PFSK-1 (cell line): ENCODE measurements at regions not wholly inside any gene's neighbourhood (a gene's known extent, or its start where the extent isn't known, plus 50 kb on each side); places are given as distances from the start of the nearest gene placed in this dataset.

Experiments used
- FOXP2 ChIP-seq: optimal IDR thresholded peaks from 2 replicates; pipeline ENCODE3; 2011; ENCODE audit warnings: borderline replicate concordance, control low read depth, inconsistent platforms; ENCODE audit not compliant: insufficient read depth; ENCODE audit errors: extremely low read length, extremely low read depth
- POLR2AphosphoS5 ChIP-seq: IDR thresholded peaks from 2 replicates; pipeline ENCODE4 v1.6.1; 2012; ENCODE audit warnings: low read depth, mild to moderate bottlenecking, control low read depth, low read length, moderate library complexity
- SIN3A ChIP-seq: IDR thresholded peaks from 2 replicates; pipeline ENCODE4 v1.6.1; 2012; ENCODE audit warnings: mild to moderate bottlenecking, low read length, moderate library complexity, borderline replicate concordance; ENCODE audit not compliant: insufficient read depth
- TAF1 ChIP-seq: IDR thresholded peaks from 2 replicates; pipeline ENCODE4 v1.6.1; 2012; ENCODE audit warnings: low read length, control low read depth, borderline replicate concordance; ENCODE audit not compliant: insufficient read depth
- TF ChIP-seq, protein P1 (sequence below), 2 experiments: IDR thresholded peaks; 2 replicates each; pipeline versions ENCODE4 v1.6.1 to v1.8.0; 2011 to 2012; ENCODE audit warnings: low read depth in 2 of 2, low read length in 2 of 2, control low read depth in 1 of 2, inconsistent platforms in 1 of 2, mild to moderate bottlenecking in 1 of 2, moderate library complexity in 1 of 2; ENCODE audit not compliant: insufficient read depth in 1 of 2

DNA sequence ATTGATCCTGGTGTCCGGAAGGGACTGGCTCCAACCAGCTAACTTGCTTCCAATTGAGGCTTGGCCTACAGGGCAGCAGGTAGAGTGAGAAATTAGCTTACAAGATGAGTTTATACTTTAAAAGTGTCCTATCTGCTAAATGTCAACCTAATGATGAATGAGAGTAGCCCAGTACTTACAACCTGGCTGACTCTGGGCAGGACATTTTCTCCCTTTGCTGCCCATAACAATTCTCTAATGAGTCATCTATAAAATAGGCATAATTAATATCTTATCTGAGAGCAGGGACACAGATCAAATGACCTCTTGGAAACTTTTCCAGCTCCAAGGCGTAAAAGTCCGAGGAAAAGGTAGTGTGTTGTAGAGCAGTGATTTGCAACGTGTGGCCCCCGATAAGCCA lies 398.4 kb upstream of the BOD1L1 start:
- TF ChIP-seq, protein P1, sequence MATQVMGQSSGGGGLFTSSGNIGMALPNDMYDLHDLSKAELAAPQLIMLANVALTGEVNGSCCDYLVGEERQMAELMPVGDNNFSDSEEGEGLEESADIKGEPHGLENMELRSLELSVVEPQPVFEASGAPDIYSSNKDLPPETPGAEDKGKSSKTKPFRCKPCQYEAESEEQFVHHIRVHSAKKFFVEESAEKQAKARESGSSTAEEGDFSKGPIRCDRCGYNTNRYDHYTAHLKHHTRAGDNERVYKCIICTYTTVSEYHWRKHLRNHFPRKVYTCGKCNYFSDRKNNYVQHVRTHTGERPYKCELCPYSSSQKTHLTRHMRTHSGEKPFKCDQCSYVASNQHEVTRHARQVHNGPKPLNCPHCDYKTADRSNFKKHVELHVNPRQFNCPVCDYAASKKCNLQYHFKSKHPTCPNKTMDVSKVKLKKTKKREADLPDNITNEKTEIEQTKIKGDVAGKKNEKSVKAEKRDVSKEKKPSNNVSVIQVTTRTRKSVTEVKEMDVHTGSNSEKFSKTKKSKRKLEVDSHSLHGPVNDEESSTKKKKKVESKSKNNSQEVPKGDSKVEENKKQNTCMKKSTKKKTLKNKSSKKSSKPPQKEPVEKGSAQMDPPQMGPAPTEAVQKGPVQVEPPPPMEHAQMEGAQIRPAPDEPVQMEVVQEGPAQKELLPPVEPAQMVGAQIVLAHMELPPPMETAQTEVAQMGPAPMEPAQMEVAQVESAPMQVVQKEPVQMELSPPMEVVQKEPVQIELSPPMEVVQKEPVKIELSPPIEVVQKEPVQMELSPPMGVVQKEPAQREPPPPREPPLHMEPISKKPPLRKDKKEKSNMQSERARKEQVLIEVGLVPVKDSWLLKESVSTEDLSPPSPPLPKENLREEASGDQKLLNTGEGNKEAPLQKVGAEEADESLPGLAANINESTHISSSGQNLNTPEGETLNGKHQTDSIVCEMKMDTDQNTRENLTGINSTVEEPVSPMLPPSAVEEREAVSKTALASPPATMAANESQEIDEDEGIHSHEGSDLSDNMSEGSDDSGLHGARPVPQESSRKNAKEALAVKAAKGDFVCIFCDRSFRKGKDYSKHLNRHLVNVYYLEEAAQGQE (IDR thresholded peaks at IDR 0.05; ENCODE audit: insufficient read depth in 1 of 2, low read depth in 2 of 2, low read length in 2 of 2), result no peak
- TF ChIP-seq TAF1 (no peak), FOXP2 (no peak), POLR2AphosphoS5 (no peak), SIN3A (no peak)

GRCh38 chr4:14028862-14029261 lies 401.3 kb upstream of the BOD1L1 start:
- no peak for TF ChIP-seq POLR2AphosphoS5
- no peak for TF ChIP-seq SIN3A
- no peak for TF ChIP-seq FOXP2

GRCh38 chr4:14035076-14035475 lies 407.6 kb upstream of the BOD1L1 start:
- TF ChIP-seq SIN3A (no peak), TAF1 (no peak), POLR2AphosphoS5 (no peak), FOXP2 (no peak)
- TF ChIP-seq, protein P1 (IDR thresholded peaks at IDR 0.05; ENCODE audit: insufficient read depth in 1 of 2, low read depth in 2 of 2, low read length in 2 of 2), result no peak

GRCh38 chr4:14043203-14043602 lies 415.7 kb upstream of the BOD1L1 start:
- no peak for TF ChIP-seq POLR2AphosphoS5
- TF ChIP-seq FOXP2, result no peak
- TF ChIP-seq, protein P1 (IDR thresholded peaks at IDR 0.05; ENCODE audit: insufficient read depth in 1 of 2, low read depth in 2 of 2, low read length in 2 of 2), result no peak
- no peak for TF ChIP-seq SIN3A
- no peak for TF ChIP-seq TAF1

DNA sequence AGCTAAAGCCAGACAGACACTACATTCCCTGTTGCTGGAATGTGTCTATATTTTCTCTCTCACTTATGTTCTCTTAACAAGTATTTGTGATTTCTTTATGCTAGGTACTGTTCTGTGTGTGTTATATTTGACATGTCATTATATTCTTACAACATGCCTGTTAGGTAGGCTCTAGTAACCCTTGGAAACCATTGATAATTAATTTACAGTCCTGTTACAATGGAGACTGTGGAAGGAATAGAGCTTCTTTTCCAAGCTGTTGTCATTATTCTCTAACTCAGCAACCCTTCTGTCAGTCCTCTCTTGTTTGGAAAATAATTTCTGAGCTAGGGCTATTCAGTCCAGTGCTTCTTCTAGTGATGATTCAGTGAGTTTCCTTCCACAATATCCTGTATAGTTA lies 419.1 kb upstream of the BOD1L1 start:
- TF ChIP-seq, protein P1 (IDR thresholded peaks at IDR 0.05; ENCODE audit: insufficient read depth in 1 of 2, low read depth in 2 of 2, low read length in 2 of 2), result no peak
- TF ChIP-seq FOXP2 (no peak), SIN3A (no peak), TAF1 (no peak), POLR2AphosphoS5 (no peak)

DNA sequence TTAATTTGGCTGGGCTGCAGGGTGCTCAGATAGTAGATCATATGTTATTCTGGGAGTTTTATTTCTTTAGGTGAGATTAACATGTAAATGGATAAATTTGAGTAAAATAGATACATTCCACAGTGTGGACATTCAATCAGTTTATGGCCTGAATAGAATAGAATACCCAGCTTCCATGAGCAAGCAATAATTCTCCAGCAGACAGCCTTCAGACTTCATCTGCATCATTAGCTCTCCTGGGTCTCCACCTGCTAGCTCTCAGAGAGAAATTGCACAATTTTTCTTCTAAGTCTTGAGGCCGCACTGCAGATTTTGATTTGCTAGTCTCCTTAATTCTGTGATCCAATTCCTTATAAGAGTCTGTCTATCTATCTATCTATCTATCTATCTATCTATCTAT lies 420.3 kb upstream of the BOD1L1 start:
- no peak for TF ChIP-seq POLR2AphosphoS5
- TF ChIP-seq TAF1, result no peak
- no peak for TF ChIP-seq FOXP2
- TF ChIP-seq, protein P1 (IDR thresholded peaks at IDR 0.05; ENCODE audit: insufficient read depth in 1 of 2, low read depth in 2 of 2, low read length in 2 of 2), result no peak
- no peak for TF ChIP-seq SIN3A
